Erythroblast (primary cell): ENCODE measurements at regions not wholly inside any gene's neighbourhood (a gene's known extent, or its start where the extent isn't known, plus 50 kb on each side); places are given as distances from the start of the nearest gene placed in this dataset.

ENCODE experiments used
- GATA1 ChIP-seq: IDR thresholded peaks from 2 replicates; pipeline ENCODE4 v1.6.1; 2011; ENCODE audit warnings: low read depth, mild to moderate bottlenecking, control low read depth, low read length, moderate library complexity
- POLR2A ChIP-seq: IDR thresholded peaks from 2 replicates; pipeline ENCODE4 v1.6.1; 2011; ENCODE audit warnings: mild to moderate bottlenecking, low read length

DNA sequence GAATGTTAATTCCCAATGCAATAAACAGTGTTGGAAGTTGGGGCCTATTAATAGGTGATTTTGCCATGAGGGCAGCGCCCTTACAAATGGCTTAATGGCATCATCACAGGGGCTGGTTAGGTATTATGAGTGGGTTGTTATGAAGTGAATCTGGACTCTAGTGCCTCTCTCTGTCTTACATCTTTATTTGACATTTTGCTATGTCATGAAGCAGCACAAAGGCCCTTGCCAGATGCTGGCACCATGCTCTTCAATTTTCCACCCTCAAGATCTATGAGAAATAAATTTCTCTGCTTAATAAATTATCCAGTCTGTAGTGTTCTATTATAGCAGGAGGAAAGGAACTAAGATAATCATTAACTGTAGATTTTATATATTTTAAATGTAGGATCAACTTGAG, 1098.7 kb upstream of the NUDT12 start:
- TF ChIP-seq POLR2A: no peak
- TF ChIP-seq GATA1: no peak
